ENCODE measurements at regions not wholly inside any gene's neighbourhood (a gene's known extent, or its start where the extent isn't known, plus 50 kb on each side); places are given as distances from the start of the nearest gene placed in this dataset.

GRCh38 chr3:107313711-107314110 lies 63.5 kb upstream of the CCDC54 start:
- Mint-ChIP-seq H3K4me3 (ENCODE audit: unreplicated experiment) (no peak overlapping the region), H3K27ac (ENCODE audit: low read depth, unreplicated experiment) (no peak overlapping the region), H3K36me3 (ENCODE audit: insufficient read depth, unreplicated experiment) (no peaks in the 10 kb centered on the region), H3K4me1 (ENCODE audit: insufficient read depth, unreplicated experiment) (no peaks in the 10 kb centered on the region), H3K9me3 (ENCODE audit: unreplicated experiment) (no peaks in the 10 kb centered on the region), H3K27me3 (ENCODE audit: insufficient read depth, unreplicated experiment) (no peaks in the 10 kb centered on the region)
- no peak for DNase-seq (ENCODE audit: unreplicated experiment)
- TF ChIP-seq, protein P1, sequence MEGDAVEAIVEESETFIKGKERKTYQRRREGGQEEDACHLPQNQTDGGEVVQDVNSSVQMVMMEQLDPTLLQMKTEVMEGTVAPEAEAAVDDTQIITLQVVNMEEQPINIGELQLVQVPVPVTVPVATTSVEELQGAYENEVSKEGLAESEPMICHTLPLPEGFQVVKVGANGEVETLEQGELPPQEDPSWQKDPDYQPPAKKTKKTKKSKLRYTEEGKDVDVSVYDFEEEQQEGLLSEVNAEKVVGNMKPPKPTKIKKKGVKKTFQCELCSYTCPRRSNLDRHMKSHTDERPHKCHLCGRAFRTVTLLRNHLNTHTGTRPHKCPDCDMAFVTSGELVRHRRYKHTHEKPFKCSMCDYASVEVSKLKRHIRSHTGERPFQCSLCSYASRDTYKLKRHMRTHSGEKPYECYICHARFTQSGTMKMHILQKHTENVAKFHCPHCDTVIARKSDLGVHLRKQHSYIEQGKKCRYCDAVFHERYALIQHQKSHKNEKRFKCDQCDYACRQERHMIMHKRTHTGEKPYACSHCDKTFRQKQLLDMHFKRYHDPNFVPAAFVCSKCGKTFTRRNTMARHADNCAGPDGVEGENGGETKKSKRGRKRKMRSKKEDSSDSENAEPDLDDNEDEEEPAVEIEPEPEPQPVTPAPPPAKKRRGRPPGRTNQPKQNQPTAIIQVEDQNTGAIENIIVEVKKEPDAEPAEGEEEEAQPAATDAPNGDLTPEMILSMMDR (IDR thresholded peaks at IDR 0.05; ENCODE audit: unreplicated experiment) = no peak
- no TSS peak for BruUV-seq (replicated peaks)
- intact Hi-C loops (cut with micrococcal nuclease) = no loop called here
- ChIA-PET CTCF (no interaction called here), POLR2A (no interaction called here)

GRCh38 chr3:107315141-107315540 lies 62.1 kb upstream of the CCDC54 start:
- TF ChIP-seq, protein P1 (IDR thresholded peaks at IDR 0.05; ENCODE audit: unreplicated experiment) = no peak
- ChIA-PET POLR2A (no interaction called here), CTCF (interaction anchor here (0.6 to 1.1 kb wide), 2 partner anchors 43 to 65 kb away, joined by 4 read pairs; no protein-coding TSS in a partner anchor)
- intact Hi-C loops (cut with micrococcal nuclease) = no loop called here
- BruUV-seq (replicated peaks) = no TSS peak
- no peak overlapping the region for H3K27ac Mint-ChIP-seq (ENCODE audit: low read depth, unreplicated experiment)
- no peaks in the 10 kb centered on the region for H3K27me3 Mint-ChIP-seq (ENCODE audit: insufficient read depth, unreplicated experiment)
- H3K9me3 Mint-ChIP-seq (ENCODE audit: unreplicated experiment) = no peaks in the 10 kb centered on the region
- H3K4me1 Mint-ChIP-seq (ENCODE audit: insufficient read depth, unreplicated experiment) = no peaks in the 10 kb centered on the region
- H3K36me3 Mint-ChIP-seq (ENCODE audit: insufficient read depth, unreplicated experiment) = no peaks in the 10 kb centered on the region
- H3K4me3 Mint-ChIP-seq (ENCODE audit: unreplicated experiment) = no peak overlapping the region
- peak; percentile 39 for DNase-seq (ENCODE audit: unreplicated experiment)

- Mint-ChIP-seq H3K4me3 (ENCODE audit: unreplicated experiment) (no peak overlapping the region), H3K36me3 (ENCODE audit: insufficient read depth, unreplicated experiment) (peaks cover 5% of the 10 kb centered on the region), H3K27ac (ENCODE audit: low read depth, unreplicated experiment) (no peak overlapping the region), H3K27me3 (ENCODE audit: insufficient read depth, unreplicated experiment) (no peaks in the 10 kb centered on the region), H3K4me1 (ENCODE audit: insufficient read depth, unreplicated experiment) (no peaks in the 10 kb centered on the region), H3K9me3 (ENCODE audit: unreplicated experiment) (no peaks in the 10 kb centered on the region)
- ChIA-PET CTCF (interaction anchor here (1.0 kb wide), 1 partner anchor 48 kb away, joined by 3 read pairs; no protein-coding TSS in a partner anchor), POLR2A (interaction anchor here (0.6 to 1.3 kb wide), 2 partner anchors 11 to 73 kb away, joined by 3 to 4 read pairs; no protein-coding TSS in a partner anchor)
- intact Hi-C loops (cut with micrococcal nuclease) = no loop called here
- TF ChIP-seq, protein P1 (IDR thresholded peaks at IDR 0.05; ENCODE audit: unreplicated experiment) = no peak
- no TSS peak for BruUV-seq (replicated peaks)
- no peak for DNase-seq (ENCODE audit: unreplicated experiment)
Observed at GRCh38 chr3:107323723-107324122, 53.5 kb upstream of the CCDC54 start.

DNA sequence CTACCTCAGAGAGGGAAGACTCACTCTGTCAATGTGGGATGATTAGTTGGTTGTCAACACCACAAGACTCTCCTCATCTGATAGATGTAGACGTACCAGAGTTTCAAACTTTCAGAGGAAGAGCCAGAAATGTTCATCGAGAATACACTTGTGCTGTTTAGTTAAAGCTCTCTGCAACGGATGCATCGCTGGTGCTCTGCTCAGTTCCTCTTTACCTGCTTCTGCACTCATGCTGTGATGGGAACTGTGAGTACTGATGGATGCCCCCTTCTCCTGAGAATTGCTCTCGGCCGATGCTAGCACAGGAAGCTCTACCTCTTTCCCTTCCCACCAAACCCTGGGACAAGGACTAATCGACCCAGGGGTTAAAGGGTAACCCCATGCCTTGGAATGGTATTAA lies 51.8 kb upstream of the CCDC54 start:
- ChIA-PET POLR2A (no interaction called here), CTCF (no interaction called here)
- no peaks in the 10 kb centered on the region for H3K9me3 Mint-ChIP-seq (ENCODE audit: unreplicated experiment)
- H3K4me1 Mint-ChIP-seq (ENCODE audit: insufficient read depth, unreplicated experiment) = no peaks in the 10 kb centered on the region
- no peak overlapping the region for H3K27ac Mint-ChIP-seq (ENCODE audit: low read depth, unreplicated experiment)
- H3K36me3 Mint-ChIP-seq (ENCODE audit: insufficient read depth, unreplicated experiment) = peaks cover 5% of the 10 kb centered on the region
- intact Hi-C loops (cut with micrococcal nuclease) = no loop called here
- no TSS peak for BruUV-seq (replicated peaks)
- no peak overlapping the region for H3K4me3 Mint-ChIP-seq (ENCODE audit: unreplicated experiment)
- TF ChIP-seq, protein P1 (IDR thresholded peaks at IDR 0.05; ENCODE audit: unreplicated experiment) = no peak
- no peak for DNase-seq (ENCODE audit: unreplicated experiment)
- H3K27me3 Mint-ChIP-seq (ENCODE audit: insufficient read depth, unreplicated experiment) = no peaks in the 10 kb centered on the region
